ENCODE measurements at regions not wholly inside any gene's neighbourhood (a gene's known extent, or its start where the extent isn't known, plus 50 kb on each side); places are given as distances from the start of the nearest gene placed in this dataset.
A peak's percentile ranks its signal among the peaks of the same experiment; 100 is the strongest.
"Not testable (repeated sequence)": the region's sequence is repeated elsewhere in the genome, so short reads cannot be mapped to it uniquely, and the experiment has no call there.

DNA sequence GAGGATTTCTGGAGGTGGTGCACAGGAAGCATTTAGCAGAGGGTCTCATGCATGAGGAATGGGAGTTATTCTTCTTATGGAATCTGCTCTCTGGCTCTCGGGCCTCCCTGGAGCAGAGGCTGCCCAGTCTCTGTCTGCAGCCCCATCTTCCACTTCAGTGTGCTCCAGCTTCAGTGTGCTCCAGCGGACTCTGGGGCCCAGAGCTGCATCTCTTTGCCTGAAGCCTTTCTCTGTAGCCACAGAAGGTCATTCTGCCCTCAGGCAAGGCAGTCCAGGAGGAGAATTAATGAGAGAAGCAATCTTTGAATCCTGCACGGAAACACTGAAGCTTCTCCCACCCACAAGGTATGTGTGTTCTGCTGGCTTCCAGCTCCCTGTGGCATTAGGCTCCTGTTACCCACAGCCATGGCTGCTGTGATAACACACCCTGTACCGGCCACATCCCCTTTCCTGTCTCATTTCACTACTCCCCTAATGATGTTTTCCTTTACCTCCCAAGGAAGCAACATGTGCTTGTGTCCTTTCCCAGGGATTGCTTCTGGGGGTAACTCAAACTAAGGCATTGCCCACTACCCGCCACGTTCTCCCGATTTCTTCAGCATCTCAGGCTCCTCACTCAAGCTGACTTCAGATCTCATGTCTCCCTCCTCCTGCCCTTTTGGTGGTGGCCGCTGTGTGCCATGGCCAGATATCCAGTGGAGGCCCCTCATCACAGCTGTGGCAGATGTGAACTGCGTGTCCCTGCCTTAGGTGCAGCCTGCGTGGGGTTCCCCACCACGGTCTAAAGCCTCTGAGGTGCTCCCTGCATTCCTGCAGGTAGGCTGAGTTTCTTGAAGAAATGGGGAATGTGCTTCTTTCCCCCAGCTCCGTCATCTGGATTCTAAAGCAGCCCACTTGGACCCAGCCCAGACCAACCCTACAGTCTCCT lies 181.2 kb upstream of the GALNT2 start:
- DNase-seq (ENCODE audit: low spot score) = peak; percentile 8

DNA sequence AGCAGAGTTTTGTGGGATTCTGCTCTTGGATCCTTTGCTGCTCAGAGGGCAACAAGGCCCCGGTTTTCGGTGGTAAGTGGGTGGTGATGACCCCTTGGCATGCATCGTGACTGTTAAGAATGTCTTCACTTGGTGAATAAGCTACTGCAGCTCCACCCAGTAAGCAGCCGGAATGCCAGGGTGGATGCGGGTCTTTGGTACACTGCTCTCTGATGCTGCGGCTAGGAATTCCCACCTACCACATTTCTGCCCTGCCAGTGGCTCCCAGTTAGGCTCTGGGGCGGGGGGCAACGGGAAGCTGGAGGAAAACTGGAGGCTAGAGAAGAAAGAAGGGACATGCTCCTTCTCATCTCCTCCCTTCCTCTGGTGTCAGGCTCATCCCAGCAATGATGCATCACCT lies 180.4 kb upstream of the GALNT2 start:
- peak; percentile 2 for DNase-seq (ENCODE audit: low spot score)

DNA sequence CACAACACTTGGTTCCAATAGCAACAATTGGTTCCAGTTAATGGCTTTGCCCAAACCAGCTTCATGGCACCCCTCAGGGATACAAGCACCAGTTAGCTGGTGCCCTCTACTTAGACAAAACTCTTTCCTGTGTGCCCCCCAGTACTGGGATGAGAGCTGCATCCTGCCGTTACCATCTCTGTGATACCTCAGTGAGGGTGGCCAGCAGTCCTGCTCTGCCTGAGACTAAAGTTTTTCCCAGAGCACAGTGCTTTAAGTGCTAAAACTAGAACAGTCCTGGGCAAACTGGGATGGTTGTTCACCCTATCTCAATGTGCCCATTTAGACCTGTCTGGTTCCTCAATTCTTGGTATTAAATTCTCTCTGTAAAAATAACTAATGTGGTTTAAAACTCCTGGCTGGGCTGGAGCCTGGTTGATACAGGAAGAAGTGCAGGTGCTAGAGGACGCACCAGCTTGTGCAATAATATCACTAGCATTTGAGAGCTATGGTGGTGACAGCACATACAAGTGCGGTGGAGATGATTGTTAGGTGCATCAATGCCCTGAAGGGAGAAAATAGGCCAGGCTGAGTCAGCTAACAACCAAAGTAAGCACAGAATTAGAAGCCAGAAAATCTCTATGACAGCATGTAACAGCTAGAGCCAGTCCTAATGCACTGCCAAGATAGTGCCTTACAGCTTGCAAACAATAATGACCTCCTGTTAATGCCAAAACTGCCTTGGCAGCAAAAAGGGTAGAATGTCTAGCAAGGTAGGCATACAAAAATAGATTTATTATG lies 179.8 kb upstream of the GALNT2 start:
- DNase-seq (ENCODE audit: low spot score) = peak; percentile 9

DNA sequence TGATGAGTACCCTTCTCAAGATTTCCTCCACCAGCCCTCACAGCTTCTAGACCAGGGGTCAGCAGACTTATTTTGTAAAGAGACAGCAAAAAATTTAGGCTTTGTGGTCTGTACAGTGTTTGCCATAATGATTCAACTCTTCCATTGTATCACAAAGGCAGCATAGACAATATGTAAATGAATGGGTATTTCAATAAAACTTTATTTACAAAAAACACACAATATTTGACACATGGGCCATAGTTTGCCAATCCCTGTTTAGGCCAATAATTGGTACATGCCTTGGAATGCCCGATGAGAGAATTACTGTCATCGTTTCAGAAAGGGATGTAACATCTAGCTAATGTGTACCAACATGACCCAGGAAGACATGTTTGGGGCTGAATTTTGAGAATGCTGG lies 178.9 kb upstream of the GALNT2 start:
- DNase-seq (ENCODE audit: low spot score) = no peak

DNA sequence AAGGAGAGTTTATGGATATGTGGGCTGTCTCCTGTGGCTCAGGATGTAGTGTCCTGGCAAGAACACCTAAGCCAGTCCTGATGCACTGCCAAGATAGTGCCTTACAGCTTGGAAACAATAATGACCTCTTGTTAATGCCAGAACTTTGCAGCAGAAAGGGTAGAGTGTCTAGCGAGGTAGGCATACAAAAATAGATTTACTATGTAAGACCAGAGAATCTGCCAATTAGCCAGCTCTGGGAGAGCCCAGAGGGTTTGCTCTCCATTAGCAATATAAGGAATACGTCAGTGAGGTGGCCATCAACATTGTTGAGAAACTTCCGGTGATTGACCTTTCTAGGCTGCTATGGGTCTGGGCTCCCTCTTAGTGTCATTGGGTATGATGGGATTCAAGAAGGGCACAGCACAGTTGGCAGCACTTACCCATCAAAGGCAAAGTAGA lies 178.5 kb upstream of the GALNT2 start:
- peak; percentile 2 for DNase-seq (ENCODE audit: low spot score)

- DNase-seq (ENCODE audit: low spot score) = no peak
These were observed 178.0 kb upstream of the GALNT2 start for GRCh38 chr1:229889031-229889517.

GRCh38 chr1:229891227-229891626 lies 175.8 kb upstream of the GALNT2 start:
- no peak for DNase-seq (ENCODE audit: low spot score)

- DNase-seq (ENCODE audit: low spot score) = no peak
These were observed 174.4 kb upstream of the GALNT2 start for GRCh38 chr1:229892515-229893117.

GRCh38 chr1:229893762-229894444 lies 173.1 kb upstream of the GALNT2 start:
- peak; percentile 11 for DNase-seq (ENCODE audit: low spot score)

DNA sequence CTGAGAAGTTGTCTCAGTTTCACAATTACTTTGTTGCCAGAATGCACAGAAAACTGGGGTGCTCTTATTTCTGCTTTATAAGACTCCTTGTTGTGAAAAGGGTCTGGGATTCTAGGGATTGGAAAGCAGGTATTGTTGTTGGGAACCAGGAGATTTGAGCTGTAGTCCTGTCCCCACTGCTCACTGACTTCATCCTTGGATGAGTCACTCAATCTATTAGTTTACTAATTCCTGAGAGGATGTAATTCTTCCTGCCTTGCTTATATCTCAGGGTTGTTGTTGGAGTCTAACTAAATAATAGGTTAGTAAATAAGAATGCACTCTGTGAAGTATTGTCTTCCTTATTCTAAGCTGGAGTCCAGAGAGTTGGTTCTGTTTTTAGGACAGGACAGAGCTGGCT lies 172.5 kb upstream of the GALNT2 start:
- DNase-seq (ENCODE audit: low spot score) = no peak

DNA sequence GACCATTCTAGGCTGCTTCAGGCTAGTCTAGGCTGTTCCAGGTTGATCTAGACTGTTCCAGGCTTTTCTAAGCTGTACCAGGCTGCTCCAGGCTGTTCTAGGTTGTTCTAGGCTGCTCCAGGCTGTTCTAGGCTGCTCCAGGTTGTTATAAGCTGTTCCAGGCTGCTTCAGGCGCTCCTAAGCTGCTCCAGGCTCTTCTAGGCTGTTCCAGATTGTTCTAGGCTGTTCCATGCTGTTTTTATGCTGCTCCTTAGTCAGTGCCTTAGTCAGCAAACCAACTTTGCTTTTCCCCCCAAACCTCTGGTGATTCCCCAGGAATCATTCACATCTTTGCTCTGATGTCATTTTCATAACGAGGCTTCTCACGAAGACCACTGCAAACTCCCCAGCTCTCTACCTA lies 171.4 kb upstream of the GALNT2 start:
- DNase-seq (ENCODE audit: low spot score) = no peak

DNA sequence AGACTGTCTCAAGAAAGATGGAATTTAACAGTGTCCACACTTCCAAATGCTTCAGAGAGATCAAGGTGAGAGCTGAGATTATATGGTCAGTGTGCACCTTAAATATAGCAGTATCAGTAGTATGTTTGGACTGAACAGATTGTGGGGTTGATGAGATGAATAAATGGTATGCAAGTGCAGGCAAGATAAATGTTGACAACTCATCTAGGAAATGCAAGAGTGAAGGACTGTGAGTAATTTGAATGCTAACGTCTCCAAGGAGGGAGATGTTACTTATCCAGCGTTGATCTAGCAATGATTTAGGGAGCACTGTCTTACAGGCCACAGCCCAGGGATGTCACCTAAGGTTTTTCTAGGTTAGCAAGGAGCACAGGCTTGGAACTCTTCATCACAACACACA lies 170.7 kb upstream of the GALNT2 start:
- no peak for DNase-seq (ENCODE audit: low spot score)

DNA sequence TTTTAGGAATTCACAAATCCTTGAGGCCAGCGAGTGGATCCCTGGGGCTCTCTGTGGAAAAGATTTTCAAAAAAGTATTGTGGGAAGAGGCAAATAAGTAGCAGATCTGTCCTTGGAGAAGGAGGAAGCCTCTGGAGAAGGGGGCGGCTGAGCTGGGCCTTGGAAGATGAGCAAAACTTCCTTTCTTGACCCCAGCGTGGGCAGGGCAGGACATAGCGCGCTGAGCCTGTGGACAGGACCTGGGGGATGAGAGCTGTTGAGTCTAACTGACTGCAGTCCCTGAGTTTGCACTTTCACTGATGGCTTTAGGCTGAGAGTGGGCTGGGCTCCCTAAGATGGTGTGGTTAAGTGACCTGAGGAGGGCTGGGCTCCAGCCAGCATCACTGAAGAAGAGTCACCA lies 170.2 kb upstream of the GALNT2 start:
- DNase-seq (ENCODE audit: low spot score) = no peak

GRCh38 chr1:229897501-229897900 lies 169.5 kb upstream of the GALNT2 start:
- no peak for DNase-seq (ENCODE audit: low spot score)

GRCh38 chr1:229900220-229900619 lies 166.8 kb upstream of the GALNT2 start:
- no peak for DNase-seq (ENCODE audit: low spot score)

- DNase-seq (ENCODE audit: low spot score) = no peak
These were observed 161.9 kb upstream of the GALNT2 start for GRCh38 chr1:229905031-229905545.

DNA sequence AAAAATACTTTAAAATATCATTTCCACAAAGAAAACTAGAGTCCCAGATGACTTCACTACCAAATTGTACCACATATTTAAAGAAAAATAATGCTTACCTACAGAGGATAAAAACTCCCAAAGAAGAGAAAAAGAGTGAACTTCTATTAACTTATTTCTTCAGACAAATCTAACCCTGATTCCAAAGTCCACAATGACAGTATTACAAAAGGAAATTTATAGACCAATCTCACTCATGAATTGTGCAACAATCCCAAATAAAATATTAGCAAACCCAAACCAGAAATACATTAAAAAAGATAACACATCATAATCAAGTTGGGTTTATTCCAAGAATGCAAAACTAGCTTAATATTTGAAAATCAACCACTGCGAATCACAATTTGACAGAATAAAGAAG lies 161.4 kb upstream of the GALNT2 start:
- DNase-seq (ENCODE audit: low spot score) = no peak

DNA sequence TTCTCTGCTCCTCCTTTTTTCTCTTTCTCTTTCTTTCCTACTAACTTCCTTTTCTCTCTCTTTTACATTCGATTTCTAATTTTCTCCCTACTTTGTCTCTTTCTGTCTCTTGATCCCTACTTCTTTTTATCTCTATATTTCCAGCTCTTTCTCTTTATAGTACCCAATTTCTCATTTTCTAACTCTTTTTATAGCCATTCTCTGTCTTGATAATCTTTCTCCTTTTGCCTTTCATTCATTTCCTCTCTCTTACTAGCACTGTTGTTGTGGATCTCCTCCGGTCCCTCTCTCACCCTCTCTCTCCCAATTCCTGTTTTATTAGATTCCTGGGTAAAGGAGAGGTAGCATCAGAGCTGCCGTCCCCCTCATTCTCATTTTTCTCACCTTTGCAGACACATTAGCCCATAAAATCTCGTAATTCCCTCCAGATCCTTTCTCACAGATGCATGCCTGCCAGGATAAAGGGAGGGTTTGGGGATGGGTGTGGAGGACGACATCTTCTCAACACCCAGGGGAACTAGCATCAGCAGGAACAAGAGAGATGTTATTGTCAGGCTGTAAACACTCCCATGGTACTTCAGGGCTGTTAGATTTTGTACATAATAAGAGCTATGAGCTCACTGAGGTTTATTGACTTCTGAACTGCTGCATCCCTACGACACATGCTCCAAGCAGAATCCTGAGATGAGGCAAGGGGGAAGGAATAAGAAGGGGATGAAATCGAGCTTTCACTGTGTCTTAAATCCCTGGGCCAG lies 159.0 kb upstream of the GALNT2 start:
- no peak for DNase-seq (ENCODE audit: low spot score)

- no peak for DNase-seq (ENCODE audit: low spot score)
These were observed 158.3 kb upstream of the GALNT2 start for GRCh38 chr1:229908689-229909088.

GRCh38 chr1:229913489-229913888 lies 153.5 kb upstream of the GALNT2 start:
- no peak for DNase-seq (ENCODE audit: low spot score)

DNA sequence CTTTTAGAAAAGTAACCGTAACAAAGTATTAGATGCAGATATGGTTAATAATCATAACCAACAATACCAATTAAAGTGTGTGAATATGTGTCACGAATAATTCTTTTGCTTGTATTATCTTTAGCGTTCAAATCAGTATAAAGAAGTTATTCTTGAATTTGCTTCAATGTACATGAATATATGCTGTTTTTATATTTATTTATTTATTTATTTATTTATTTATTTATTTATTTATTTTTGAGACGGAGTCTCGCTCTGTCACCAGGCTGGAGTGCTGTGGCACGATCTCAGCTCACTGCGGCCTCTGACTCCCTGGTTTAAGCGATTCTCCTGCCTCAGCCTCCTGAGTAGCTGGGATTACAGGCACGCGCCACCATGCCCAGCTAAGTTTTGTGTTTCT lies 147.6 kb upstream of the GALNT2 start:
- DNase-seq (ENCODE audit: low spot score) = not testable (repeated sequence)
